ENCODE measurements at regions not wholly inside any gene's neighbourhood (a gene's known extent, or its start where the extent isn't known, plus 50 kb on each side); places are given as distances from the start of the nearest gene placed in this dataset.
"Not testable (repeated sequence)": the region's sequence is repeated elsewhere in the genome, so short reads cannot be mapped to it uniquely, and the experiment has no call there.

DNA sequence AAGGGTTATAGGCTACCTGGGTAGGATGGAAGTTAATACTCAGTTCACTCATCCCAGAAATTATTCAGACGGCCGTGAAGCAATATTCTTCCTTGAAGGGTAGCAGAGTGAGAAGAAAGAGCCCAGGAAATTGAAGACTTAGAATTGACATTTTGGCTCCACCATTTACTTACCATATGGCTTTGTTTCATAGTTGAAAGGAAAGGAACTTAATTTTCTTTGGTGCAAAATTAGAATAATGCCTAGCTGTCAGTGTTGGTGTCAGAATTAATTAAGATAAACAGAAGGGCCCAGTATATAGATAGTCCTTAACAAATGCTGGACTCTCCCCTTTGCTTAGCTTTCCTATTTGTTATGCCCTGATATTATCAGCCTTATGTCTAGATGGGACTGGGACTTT is 263.2 kb downstream of the KCNJ3 start:
- no peak for DNase-seq

DNA sequence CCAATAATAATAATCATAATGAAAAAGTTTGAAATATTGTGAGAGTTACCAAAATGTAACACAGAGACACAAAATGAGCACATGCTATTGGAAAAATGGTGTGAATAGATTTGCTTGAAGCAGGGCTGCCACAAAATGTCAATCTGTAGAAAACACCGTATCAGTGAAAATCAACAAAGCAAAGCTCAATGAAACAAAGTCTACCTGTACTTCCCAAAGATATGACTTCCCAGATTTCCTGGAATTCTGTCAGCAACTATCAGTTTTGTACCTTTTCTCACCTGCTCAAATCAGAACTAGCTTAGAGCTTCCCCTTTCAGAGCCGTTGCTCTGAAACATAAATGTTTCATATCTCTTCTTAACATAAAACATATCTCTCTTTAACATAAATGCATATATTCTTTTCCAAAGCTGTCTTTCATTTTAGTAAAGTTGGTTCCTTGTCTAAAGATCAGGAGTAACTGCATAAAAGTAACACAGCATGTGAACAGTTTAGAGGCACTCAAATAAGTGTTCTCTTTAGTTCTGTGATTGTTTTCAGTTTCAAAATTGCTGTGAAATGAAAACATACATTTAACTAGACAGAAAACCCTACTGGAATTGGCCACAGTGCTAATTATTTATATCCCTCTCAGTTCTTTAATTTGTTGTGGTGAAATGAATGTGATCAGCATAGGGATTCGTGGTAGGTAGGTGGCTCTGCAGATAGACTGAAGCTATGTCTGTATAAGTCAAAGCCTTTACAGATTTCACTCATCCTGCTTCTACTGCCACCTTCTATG is 262.5 kb downstream of the KCNJ3 start:
- no peak for DNase-seq

DNA sequence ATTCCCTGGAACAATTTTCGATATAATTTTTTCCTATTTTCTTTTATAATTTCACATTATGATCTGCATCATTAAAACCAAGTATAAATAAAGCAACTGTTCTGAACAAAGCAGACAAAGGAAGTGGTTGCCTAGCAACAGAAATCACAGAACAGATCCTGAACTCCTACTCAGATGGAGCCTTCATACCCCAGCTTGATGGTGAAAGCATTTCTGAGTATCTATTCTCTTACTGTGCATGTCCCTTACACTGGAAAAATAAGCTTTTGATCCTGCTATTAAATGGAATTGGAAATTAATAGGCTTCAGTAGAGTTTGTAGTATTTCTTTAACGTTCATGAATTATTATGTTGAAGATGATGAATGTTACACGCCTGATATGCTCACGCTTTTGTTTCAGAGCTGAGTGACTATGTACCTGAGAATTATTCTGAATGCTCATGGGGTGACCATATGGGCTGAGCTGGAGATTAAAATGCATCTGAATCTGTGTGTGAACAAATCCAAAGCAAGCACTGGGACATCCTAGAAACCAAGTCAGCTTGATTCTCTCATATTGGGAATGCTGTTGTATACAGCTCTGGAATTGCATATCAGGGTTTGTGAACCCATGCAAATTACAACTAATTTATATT is 254.0 kb downstream of the KCNJ3 start:
- DNase-seq = no peak

DNA sequence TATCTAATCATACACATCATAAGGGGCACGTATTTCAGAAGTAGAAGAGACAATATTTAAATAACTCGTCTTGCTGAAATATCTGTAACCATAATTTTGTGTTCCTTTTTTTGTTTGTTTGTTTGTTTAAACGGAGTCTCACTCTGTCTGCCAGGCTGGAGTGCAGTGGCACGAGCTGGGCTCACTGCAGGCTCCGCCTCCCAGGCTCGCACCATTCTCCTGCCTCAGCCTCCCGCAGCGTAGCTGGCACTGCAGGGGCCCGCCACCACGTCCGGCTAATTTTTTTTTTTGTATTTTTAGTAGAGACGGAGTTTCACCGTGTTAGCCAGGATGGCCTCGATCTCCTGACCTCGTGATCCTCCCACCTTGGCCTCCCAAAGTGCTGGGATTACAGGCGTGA is 248.9 kb downstream of the KCNJ3 start:
- not testable (repeated sequence) for DNase-seq

DNA sequence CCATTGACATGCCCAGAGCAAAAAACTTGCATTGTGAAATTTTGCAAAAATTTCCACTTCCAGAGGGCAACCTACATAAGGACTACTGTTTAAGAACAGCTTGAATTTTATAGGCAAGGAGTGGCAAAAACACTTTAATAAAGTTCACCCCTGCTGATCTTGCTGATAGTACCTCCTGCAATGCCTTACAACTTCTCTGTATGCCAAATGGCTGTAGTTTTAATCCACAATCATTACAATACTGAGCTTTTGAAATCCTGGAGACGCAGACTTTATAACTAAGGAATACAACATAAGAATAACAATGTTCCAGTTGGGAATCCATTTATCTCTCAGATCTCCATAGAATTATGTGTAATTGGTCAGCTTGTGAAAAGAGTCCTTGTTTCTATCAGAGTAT is 247.5 kb downstream of the KCNJ3 start:
- DNase-seq = no peak

DNA sequence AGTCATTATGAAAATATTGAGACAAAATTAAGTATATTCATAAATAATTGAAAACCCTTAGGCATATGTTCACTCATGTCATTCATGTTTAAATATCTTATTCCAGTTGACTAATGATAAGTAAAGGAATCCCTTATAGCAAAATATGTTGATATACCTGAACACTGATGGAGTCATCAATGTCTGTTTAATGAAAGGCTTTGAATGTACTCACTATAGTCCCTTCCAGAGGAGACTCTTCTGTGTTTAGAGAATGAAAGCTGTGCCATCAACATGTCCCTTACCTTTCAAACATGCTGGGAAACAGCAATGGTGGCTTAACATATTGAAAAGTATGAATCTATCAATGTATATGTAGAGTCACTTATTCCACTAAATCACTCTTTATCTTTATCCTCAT is 242.9 kb downstream of the KCNJ3 start:
- no peak for DNase-seq

DNA sequence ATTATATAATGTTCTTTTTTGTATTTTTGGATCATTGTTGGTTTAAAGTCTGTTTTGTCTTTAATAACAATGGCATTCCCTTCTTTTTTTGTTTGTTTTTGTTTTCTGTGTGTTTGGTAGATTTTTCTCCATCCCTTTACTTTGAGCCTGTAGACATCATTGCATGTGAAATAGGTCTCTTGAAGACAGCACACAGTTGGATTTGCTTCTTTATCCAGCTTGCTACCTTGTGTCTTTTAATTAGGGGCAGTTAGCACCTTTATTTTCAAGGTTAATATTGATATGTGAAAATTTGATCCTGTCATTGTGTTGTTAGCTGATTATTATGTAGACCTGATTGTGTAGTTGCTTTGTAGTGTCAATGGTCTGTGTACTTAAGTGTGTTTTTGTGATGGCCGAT is 235.7 kb downstream of the KCNJ3 start:
- DNase-seq = no peak

DNA sequence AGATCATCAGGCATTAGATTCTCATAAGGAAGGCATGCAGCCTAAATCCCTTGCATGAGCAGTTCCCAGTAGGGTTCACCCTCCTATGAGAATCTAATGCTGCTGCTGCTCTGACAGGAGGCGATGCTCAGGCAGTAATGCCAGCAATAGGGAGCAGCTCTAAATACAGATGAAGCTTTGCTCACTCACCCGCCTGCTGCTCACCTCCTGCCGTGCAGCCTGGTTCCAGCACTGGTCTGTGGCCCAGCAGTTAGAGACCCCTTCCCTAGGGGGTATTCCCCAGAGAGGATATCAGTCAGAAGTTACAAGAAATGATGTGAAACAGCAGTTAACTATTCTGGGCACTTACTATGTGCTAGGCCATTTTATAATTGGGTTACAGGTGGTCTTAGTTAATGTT is 226.0 kb downstream of the KCNJ3 start:
- DNase-seq = no peak

DNA sequence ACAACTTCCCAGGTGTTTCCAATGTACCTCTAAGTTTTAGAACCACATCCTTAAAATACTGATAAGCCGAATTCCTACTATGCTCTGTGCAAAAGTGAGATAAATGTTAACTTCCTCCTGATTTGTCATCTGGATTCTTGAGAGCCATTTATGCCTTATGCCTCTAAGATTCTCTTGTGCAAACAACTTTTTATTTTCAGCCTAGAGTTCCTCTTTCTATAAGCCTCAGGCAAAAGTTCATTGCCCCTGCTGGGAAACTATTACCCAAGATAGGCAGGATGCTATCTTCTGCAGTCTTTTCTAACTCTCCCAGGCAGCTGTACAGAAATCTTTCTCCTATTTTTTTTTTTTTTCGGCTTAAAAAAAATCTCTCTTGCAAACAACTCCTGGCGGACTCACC is 216.1 kb downstream of the KCNJ3 start:
- DNase-seq = no peak

DNA sequence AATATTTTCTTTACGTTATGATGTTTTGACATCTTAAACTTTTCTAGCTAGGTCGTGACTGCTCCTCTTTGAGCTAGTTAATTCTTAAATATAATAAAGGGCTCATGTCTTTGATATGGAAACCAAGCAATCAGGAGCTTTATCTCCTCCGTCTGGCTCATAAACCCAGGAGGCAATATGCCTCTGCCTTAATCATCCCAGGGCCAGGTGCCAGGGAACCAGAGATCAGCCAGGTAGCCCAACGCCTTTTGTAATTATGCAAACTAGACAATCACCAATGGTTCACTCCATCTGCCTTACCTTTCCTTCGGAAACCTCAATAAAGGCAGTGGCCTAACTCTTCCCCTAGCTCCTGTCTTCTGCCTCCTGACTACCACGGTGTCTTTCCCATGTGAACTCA is 213.7 kb downstream of the KCNJ3 start:
- no peak for DNase-seq

DNA sequence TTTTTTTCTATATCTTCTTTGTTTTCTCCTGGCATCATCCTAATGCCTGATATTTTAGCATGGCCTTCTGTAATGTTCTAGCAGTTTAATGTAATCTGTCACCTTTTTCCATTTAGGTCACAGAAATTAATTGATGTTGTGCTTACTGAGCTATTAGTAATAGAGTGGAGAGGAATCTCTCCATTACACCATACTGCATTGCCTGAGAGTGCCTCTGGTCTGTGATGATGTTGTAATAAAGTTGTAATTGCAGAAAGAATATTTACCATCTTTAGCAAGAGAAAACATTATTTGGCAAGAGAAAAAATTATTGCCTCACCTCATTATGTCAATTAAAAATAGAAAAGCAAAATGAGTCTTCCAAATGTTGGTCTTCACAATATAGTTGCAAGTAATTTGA is 213.2 kb downstream of the KCNJ3 start:
- DNase-seq = no peak

DNA sequence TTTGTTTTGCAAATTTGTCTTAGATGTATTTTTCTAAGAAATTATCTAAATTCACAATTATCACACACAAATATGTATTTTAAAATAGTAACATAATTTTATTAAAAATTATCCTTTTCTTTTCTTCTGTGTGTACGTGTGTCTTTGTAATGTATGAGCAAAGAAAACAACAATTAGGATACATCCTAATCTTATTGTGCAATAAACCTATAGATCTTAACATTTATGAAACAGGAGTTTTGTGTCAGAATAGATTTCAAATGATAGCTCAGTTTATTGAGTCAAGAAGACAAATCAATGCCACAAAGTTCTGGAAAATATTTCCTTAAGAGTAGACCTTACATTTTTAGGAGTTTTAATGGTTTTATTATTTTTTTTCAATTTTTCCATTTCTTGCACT is 212.2 kb downstream of the KCNJ3 start:
- DNase-seq = no peak

DNA sequence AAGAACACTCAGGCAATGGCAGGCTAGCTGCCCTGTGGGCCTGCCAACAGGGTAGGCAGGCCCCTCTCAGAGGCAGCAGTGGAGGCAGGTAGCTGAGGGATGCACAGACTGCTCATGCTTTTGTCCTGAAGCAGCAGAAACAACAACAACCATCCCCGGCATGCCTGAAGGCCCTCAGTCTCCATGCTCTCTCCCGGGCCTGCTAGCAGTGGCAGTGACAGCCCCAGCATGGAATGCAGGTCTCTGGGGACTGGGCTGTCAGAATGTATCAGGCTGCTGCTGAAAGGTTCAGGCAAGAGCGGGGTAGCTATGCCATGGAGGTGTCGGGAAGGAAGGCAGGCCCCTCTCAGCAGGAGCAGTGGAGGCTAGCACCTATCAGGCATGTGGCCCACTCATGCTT is 209.8 kb downstream of the KCNJ3 start:
- no peak for DNase-seq
